Colonic mucosa (tissue), 4 donors: ENCODE measurements at regions not wholly inside any gene's neighbourhood (a gene's known extent, or its start where the extent isn't known, plus 50 kb on each side); places are given as distances from the start of the nearest gene placed in this dataset.

Experiments used
- DNase-seq: peaks from one replicate; pipeline ENCODE4 v3.0.0-alpha.2; 2020
- H3K27ac ChIP-seq: fragments of 200-600 bp; one replicate; pipeline ENCODE4 v1.8.0; 2021
- H3K27me3 ChIP-seq: fragments of 200-600 bp; one replicate; pipeline ENCODE4 v1.8.0; 2021
- H3K36me3 ChIP-seq: fragments of 200-600 bp; one replicate; pipeline ENCODE4 v1.8.0; 2021
- H3K4me1 ChIP-seq: fragments of 200-600 bp; one replicate; pipeline ENCODE4 v1.8.0; 2021; ENCODE audit warnings: mild to moderate bottlenecking
- H3K4me3 ChIP-seq: fragments of 200-600 bp; one replicate; pipeline ENCODE4 v1.8.0; 2021
- H3K9ac ChIP-seq, 2 donors: one replicate each; pipeline ENCODE4 v1.7.0; 2013; ENCODE audit warnings: control low read depth in 2 of 2, low read depth in 2 of 2, low read length in 2 of 2
- H3K9me3 ChIP-seq: fragments of 200-600 bp; one replicate; pipeline ENCODE4 v1.8.0; 2021
- intact Hi-C: fragments of 100-400 bp; cut with DNase I; formaldehyde crosslinking; loops from one replicate; pipeline ENCODE4 v1.14.1; 2022
- TF ChIP-seq, protein P1 (sequence below): fragments of 200-600 bp; IDR thresholded peaks from one replicate; pipeline ENCODE4 v1.8.0; 2022; ENCODE audit warnings: antibody characterized with exemption, mild to moderate bottlenecking
- donor health status: healthy.
- donor health status: DM: no; HTN: no; CAD: no.
- donor health status: DM: no; HTN: no; CAD: no.

DNA sequence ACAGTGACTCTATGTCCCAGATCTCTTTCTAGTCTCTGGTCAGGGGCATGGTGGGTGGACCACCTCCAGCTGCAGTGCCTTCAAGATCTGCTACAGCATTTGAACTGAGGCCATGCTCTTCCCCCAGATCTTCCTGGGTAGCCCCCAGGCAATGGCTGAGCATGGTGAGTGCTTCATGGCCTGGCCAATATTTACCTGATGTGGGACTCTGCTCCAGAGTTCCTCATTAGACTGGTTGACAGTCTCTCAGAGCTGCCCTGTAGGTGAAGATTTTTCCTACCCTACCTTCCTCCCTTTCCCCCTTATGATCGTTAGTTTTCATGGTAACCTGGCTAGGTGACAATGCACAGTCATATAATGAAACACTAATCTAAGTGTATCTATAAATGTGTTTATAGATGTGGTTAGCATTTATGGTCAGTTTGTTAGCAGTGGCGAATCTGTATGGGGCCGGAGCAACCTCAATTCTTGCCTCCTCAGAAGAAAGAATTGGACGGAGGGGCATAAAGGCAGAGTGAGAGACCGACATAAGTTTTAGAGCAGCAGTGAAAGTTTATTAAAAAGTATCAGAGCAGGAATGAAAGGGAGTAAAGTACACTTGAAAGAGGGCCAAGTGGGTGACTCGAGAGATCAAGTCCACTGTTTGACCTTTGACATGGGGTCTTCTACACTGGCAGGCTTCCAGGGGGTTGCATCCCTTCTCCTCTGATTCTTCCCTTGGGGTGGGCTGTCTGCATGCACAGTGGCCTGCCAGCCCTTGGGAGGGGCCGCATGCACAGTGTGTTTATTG is 256.3 kb downstream of the CD83 start:
- no peak overlapping the region for H3K27ac ChIP-seq
- peak; percentile 32 for DNase-seq
- intact Hi-C loops: no loop called here
- no peak overlapping the region for H3K9ac ChIP-seq
- H3K9me3 ChIP-seq: no peaks in the 10 kb centered on the region
- H3K36me3 ChIP-seq: no peaks in the 10 kb centered on the region
- no peaks in the 10 kb centered on the region for H3K4me1 ChIP-seq
- TF ChIP-seq, protein P1, sequence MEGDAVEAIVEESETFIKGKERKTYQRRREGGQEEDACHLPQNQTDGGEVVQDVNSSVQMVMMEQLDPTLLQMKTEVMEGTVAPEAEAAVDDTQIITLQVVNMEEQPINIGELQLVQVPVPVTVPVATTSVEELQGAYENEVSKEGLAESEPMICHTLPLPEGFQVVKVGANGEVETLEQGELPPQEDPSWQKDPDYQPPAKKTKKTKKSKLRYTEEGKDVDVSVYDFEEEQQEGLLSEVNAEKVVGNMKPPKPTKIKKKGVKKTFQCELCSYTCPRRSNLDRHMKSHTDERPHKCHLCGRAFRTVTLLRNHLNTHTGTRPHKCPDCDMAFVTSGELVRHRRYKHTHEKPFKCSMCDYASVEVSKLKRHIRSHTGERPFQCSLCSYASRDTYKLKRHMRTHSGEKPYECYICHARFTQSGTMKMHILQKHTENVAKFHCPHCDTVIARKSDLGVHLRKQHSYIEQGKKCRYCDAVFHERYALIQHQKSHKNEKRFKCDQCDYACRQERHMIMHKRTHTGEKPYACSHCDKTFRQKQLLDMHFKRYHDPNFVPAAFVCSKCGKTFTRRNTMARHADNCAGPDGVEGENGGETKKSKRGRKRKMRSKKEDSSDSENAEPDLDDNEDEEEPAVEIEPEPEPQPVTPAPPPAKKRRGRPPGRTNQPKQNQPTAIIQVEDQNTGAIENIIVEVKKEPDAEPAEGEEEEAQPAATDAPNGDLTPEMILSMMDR: no peak
- no peak overlapping the region for H3K4me3 ChIP-seq
- no peaks in the 10 kb centered on the region for H3K27me3 ChIP-seq

DNA sequence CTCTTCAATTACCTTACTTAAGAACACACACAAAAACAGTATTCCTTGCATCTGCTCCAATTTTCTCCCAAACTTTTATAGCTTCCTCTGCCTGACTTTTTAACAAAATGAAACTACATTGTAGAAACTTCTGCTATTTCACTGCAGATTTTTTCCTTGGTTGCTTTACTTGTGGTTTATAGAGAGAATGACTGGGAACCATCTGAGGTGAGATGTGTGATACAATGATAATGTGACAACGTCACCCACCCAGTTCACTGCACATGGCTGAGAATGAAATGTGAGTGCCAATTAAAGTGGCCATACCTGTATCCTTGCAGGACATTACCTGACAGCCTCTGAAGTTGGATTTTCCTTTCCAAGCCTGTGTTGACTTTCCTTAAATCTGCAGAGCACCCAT is 258.4 kb downstream of the CD83 start:
- no peak for DNase-seq
- H3K4me3 ChIP-seq: no peak overlapping the region
- TF ChIP-seq, protein P1: no peak
- intact Hi-C loops: no loop called here
- no peaks in the 10 kb centered on the region for H3K27me3 ChIP-seq
- no peaks in the 10 kb centered on the region for H3K9me3 ChIP-seq
- H3K27ac ChIP-seq: no peak overlapping the region
- no peaks in the 10 kb centered on the region for H3K36me3 ChIP-seq
- H3K4me1 ChIP-seq: no peaks in the 10 kb centered on the region
- no peak overlapping the region for H3K9ac ChIP-seq

DNA sequence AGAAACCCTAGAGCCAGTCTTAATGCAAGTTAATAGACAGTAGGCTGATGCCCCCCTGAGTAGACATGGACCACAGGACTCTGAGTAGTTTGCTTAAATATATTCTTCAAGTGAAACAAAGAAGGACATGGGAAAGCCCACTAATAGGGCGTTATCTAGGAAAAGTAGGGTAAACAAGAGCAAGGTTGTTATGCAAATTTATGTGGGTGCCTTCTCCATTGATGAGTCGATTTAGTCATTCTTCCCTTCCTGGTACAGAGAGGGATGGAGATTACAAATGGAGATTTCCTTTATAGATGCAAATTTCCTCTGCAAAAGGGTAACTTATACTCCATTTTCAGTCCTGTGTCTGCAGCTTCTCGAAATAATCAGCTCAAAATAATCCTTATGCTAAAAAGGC is 262.0 kb downstream of the CD83 start:
- Histone ChIP-seq H3K4me1 (no peaks in the 10 kb centered on the region), H3K36me3 (no peaks in the 10 kb centered on the region), H3K27ac (no peak overlapping the region), H3K4me3 (no peak overlapping the region), H3K9me3 (no peaks in the 10 kb centered on the region), H3K9ac (no peak overlapping the region), H3K27me3 (no peaks in the 10 kb centered on the region)
- DNase-seq: no peak
- intact Hi-C loops: no loop called here
- TF ChIP-seq, protein P1: no peak

DNA sequence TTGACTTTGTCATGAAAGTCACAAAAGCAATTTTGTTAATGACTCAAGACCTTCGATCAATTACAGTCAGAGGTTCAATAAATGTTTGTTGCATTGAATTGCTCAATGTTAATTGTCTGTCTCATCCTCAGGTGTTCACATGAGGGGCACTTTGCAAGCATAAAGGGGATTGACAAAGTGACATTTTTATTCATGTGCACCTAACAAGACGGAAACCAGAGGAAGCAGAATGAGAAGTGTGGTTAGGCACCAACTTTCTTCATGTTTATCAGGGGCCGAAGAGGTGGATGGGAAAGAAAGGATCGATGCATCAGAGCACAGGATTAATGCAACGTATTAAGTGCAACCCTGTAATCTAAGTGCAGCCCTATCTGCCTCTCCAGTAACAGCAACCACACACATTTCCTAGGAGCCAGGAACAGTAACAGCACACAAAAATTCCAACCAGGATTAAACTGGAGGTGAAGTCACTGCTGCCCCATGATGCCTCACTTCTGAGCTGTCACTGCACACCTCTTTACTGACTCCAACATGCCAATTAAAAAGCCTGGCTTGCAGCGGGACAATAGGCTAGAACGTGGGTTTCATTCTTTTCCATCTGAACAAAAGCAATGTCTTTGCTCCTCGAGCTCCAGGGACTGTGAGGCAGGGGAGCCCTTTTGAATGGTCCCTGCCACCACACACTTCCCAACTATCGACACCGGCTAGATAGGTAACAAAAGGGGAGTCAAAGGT is 262.7 kb downstream of the CD83 start:
- Histone ChIP-seq H3K9me3 (no peaks in the 10 kb centered on the region), H3K9ac (no peak overlapping the region), H3K27ac (no peak overlapping the region), H3K4me1 (no peaks in the 10 kb centered on the region), H3K27me3 (no peaks in the 10 kb centered on the region), H3K4me3 (no peak overlapping the region), H3K36me3 (no peaks in the 10 kb centered on the region)
- DNase-seq: no peak
- TF ChIP-seq, protein P1: no peak
- intact Hi-C loops: no loop called here

DNA sequence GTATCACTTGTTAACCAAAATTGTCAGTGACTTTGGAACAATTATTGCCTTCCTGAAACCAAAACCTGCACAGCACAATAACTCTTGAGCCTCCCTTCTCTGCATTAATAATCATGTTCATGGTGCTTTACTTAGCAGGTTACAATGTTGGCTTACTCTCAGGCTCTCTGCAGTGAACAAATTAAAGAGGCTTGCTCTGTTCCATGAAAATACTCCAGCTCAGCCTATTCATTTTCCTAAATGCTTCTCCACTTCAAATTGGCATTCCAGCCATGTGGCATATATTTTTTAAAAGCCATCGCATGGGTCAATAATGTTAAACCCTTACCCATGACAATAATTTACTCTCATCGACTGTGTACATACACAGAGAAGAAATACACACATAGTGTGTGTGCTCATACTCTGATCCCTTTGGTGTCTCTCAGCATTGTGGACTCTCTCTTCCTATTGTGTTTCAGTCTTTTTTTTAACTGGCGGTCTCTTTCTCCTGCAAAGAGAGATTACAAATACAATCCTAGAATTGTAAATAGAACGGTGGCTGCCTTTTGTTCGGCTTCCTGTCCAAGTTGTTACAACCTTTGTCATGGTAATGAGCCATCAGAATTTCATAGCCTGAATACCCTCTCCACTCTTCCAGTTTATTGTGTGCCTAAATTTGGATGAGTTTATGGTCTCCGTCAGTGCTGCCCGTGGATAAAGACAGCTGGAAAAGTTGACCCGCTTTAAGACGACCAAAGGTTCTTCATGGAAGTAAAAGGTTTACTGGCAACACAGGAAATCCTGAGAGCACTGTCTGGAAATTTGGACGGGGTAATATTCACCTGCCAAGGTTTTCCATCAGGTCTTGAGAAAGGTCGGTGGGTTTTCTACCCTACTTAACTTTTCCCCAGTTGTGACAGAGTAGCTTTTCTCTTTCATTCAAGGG is 263.6 kb downstream of the CD83 start:
- H3K9me3 ChIP-seq: no peaks in the 10 kb centered on the region
- no peak overlapping the region for H3K4me3 ChIP-seq
- H3K27me3 ChIP-seq: no peaks in the 10 kb centered on the region
- TF ChIP-seq, protein P1: no peak
- no peaks in the 10 kb centered on the region for H3K36me3 ChIP-seq
- DNase-seq: no peak
- no peaks in the 10 kb centered on the region for H3K4me1 ChIP-seq
- no peak overlapping the region for H3K9ac ChIP-seq
- intact Hi-C loops: no loop called here
- H3K27ac ChIP-seq: no peak overlapping the region
